NCI-H1694 treated with DMSO at 0.1 percent for 48 hours (cell line): ENCODE measurements at regions not wholly inside any gene's neighbourhood (a gene's known extent, or its start where the extent isn't known, plus 50 kb on each side); places are given as distances from the start of the nearest gene placed in this dataset.

Experiments
- DNase-seq: peaks from one replicate; lab custom pipeline; 2025; lab: John Stamatoyannopoulos, UW

DNA sequence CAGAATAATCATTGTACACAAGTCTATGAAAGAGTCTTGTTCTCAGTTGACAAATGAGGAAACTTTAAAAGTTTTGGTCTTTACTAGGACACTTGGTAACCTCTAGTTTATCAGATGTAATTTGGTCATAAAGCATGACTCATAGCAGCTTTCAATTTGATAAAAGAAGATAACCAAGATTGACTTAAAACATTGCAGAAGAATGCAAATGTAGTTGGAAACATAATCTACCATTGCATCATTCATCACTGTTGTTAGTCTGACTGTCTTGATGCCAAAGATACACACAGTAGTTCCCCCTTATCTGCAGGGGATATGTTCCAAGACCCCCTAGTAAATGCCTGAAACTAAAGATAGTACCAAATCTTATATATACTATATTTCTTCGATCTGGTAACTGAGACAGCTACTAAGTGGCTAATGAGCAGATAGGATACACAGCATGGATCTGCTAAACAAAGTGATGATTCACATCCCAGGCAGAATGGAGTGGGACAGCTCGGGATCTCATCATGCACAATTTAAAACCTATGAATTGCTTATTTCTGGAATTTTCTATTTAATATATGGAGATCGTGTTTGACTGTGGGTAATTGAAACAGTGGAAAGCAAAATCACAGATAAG, 131.4 kb upstream of the CCDC68 start:
- no peak for DNase-seq

DNA sequence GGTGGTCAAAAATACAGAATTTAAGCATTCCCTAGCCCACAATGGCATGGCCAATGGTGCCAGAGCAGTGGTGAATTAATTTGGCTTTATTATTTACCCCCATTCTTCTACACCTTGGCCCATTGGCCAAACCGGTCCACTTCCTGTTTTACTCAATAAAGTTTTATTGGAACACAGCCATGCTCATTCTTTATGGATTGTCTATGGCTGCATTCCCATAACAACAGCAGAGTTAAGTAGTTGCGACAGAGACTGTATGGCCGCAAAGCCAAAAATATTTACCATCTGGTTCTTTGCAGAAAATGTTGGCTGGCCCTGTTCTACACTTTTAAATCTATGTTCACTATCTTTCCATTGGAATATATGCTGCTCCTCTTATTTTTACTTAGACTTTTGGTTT, 130.3 kb upstream of the CCDC68 start:
- no peak for DNase-seq

DNA sequence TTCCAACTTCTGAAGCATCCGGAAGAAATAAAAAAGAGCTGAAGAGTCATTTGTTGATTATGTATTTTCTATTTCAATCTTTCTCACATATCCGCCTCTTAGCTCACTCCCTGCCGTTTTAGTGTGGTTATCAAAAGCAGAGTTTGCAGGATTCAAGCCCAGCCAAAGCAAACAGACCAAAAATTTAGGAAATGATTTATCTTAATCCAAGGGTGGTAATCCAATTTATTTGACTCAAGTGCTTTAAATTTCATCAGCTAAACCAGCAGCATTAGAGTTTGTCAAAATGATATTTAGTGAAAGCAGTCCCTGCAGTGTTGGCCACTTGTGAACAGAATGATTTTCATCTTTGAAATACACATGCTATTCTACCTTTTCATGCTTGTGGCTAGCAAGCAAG, 129.3 kb upstream of the CCDC68 start:
- DNase-seq = no peak

DNA sequence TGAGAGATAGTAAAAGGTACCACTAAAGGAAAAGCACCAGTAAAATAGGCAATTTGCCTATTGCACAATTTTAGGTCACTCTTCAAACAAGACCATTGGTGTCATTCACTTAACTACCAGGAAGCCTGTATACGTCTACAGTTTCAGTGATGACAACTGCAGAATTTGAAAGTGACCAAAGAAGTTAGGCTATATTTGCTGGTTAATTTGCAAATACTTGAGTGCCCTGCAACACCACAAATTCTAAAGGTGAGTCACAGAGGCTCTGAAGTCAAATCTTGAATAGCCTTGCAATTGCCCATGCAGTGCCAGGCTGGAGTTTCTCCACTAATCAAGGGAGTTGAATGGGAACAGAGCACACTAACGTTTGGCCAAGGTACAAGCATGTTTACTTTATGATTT, 128.7 kb upstream of the CCDC68 start:
- no peak for DNase-seq

DNA sequence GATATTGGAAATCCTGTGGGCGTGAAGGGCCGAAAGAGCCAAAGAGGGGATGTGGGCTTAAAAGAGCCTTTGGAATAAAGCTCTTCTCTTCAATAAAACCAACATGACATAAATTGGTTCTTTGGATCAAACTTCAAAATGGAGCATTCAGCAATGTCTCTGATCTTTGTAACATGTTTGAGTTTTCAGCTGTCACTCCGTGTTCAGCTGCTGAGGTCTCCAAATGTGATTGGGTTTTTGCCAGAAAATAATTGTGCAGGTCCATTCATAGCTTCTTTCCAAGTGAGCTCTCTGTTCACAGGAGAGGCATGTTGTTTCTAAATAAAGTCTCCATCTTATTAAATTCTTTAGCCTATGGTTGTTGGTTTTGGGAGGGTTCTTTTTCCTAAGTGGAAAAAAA, 127.6 kb upstream of the CCDC68 start:
- DNase-seq = no peak

DNA sequence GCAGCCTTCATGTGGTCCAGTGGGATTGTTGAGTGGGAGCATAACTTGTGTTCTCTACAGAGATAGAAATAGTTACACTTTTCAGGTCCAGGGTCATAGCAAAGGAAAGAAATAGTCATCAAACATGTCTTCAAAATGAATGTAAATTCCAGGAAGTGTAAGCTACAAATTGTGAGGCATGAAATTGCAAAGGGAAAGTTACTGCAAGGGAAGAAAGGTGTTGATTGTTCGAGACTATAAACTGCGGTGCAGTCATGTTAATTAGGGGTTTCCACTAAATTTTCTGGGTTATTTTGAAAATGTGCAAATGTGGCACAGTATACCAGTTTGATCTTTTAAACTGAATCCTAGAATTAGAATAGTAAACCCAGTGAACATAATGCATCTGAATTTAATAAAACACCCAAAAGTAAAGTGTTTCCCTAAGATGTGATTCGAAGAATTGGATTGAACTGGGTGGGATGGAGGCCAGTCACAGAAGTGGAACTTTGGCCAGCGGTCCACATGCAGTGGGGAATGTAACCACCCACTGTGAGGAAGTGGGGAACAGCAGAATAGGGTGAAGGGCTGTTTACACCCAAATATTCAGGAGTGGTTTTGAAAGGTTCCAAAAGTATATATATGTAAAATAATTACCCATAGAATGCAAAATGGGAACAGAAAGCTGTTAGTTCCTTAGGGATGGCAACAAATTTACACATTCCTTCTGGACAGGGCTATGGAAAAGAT, 126.5 kb upstream of the CCDC68 start:
- DNase-seq = no peak

DNA sequence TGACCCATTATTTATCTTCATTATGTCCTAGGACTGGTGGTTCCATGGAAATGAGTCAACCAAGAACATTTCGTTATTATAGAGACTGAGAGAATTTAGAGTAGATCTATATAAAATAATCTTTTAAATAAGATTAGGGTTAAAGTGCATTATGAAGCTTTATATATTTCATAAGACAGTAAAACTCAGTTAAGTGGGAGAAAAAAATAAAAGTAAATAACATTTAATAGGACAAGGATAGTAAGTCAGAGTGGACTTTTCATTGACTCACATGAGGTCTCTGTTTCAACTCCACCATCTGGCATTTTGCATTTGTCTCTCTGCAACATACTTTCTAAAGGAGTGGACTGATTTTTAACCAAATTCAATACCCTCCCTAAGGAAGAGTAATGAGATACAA, 125.3 kb upstream of the CCDC68 start:
- DNase-seq = no peak

DNA sequence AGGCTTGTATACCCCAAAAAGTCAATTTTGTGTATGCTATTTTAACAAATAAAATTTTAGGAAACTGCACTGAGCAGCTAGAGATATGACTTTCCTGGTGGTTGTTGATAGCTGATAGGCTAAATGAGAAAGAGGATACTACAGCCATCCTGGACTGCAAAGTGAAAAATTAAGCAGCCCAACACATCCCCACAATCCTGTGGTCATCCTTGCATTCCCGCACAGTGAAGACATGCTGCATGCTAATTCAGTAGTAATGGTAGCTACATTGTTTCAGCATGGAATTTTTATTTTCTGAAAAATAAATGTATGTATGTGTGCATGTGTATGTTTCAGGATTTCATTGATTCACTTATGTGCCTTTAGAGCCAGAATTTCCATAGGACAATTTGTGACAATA, 124.2 kb upstream of the CCDC68 start:
- no peak for DNase-seq

DNA sequence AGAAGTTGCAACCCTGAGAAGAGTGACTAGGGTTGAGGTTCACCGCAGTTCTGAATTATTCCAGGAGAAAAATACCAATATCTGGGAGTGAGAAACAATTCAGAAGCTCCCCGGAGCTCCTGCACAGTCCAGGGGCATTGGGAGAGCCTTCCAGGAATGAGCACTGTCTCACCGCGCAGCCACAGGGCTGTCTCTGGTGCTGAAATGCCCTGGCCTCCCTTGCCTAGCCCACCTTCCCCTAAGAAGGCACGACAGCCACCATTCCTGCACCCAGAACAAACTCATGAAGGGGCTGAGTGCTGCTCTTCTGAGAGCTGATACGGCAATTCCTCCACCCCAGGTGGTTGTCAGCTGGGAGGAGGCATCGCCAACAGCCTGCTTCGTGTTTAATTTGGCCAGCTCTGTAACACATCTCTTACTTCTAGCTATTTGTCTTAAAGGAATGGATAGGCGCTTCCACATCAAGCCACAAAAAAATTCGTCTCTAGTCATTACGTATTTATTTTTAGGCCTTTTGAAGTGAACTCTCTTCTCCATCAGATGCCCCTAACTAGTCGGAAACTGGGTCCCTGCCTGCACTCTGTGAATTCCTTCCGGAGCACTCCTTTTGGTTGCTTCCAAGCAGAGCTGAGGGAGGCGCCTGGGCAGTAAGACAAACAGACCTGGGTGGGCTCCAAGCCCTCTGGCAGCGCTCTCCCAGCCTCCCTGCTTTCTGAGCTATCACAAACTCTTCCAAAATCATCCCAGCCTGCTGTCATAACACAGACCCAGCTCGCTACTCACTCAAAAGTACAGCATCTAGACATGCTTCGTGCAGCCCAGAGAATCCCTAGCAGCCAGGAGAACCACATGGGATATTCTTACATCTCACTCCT, 120.5 kb upstream of the CCDC68 start:
- no peak for DNase-seq

DNA sequence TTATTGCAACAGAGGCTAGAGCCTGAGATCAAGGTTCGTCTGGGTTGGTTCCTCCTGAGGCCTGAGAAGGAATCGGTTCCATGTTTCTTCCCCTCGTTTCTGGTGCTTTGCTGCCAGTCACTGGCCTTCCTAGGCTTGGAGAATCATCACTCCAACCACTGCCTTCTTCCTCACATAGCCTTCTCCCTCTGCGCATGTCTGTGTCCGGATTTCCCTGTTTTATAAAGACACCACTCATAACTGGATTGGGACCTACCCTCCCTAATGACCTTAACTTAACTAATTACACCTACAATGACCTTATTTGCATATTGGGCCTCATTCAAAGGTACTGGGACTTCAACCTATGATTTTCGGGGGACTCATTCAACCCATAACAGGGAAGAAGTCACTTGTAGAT, 119.8 kb upstream of the CCDC68 start:
- no peak for DNase-seq

DNA sequence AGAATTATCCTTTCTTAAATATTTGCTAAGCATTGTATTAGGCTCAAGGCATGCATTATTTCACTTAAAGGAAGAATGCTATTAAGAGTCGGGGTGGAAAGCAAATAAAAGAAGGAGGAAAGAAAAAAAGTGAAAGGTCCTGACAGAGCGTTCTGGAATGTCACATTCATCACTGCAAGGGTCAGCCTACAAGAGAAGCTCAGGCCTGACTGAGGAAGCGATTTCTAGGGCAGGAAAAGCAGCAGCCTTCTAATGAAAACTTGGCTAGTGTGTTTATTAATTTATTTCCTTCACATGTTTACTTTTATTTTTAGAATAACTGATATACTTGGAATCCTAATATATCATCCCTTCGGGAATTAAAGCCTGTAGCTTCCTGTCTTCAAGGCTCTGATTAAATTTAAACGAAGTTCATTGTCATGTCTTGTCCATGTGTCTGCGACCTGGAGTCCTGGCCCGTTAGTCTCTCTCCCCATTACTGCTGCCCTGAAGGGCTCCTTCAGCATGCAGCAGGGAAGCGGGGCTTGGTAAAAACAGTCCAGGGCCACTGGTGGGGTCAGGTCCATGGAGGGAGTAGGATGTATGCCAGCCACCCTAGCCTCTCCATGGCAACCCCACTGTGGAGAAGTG, 119.2 kb upstream of the CCDC68 start:
- DNase-seq = no peak

DNA sequence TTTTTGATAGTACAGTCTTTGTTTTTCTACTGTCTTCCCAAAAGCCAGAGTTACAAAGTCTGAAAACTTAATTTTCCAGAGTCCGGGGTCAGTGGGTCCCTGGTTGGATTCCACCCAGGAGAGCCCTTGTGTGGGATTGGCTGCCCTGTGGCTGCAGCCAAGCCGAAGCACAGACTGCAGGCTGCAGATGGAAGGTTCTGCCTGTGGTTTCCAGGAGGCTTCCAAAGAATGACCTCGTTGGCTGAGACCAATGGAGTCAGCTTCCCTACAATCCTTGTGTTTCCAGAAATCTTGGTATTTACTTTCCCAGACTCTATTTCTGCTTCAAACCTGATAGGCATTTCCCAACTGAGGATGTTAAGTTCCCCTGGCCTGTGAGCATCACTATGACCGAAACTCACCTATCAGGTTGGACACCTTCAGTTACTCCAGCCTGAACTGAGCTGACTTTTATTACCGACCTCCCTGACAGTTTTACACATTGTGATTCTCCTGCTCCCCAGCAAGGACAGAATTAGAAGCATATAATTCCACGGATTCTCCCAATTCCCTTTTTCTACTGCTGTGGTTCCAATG, 117.5 kb upstream of the CCDC68 start:
- no peak for DNase-seq

DNA sequence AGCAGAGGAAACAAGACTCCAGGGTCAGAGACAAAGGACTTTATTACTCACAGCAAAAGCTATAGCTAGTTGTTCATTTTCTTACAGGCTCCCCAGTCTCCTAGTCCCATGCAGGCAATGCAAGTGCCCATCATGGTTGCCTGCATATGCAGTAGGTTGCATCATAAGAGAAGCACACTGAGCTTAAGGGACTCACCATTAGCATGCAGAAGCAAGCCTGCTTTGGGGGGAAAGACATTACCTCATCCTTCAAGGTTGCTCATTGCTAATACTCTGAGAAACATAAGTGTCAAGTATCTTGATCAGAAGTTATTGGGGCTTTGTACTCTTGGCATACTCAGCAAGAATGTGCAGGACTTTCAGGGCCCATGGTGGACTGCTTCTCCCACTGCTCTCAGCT, 114.6 kb upstream of the CCDC68 start:
- DNase-seq = no peak

DNA sequence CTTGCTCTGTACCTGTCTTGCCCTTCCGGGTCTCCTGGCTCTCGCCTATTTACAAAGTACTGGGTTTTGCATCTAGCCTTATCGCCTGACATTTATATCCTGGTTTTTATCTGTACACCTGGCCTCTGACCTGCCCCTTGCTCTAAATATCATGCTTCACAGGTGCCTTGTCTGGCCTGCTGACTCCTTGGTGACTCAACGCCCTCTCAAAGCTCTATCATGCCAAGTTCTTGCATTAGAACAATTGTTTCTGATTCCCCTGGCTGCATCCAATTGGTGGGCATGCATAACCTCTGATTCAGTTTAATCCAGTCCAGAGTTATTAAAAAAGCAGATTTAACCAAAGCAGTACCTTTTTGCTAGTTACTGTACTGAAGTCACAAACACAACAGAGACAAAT, 113.9 kb upstream of the CCDC68 start:
- DNase-seq = no peak

DNA sequence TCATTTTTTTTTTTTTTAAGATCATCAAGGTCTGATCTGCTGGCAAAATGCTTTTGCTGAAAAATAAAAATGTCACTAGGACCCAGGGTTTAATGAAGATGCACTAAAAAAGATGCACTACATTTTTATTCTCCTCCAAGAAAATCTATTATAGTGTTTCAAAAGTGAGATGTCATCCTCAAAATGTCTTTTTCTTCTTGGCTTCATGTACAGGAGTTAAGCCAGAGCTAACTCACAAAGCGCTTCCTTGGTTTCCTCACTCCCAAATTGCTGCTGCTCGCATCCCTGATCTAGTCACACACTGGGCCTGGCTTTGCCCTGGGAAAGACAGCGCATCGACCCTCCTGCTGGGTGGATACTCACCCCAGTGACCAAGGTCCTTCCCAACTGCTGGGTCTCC, 113.4 kb upstream of the CCDC68 start:
- DNase-seq = no peak

DNA sequence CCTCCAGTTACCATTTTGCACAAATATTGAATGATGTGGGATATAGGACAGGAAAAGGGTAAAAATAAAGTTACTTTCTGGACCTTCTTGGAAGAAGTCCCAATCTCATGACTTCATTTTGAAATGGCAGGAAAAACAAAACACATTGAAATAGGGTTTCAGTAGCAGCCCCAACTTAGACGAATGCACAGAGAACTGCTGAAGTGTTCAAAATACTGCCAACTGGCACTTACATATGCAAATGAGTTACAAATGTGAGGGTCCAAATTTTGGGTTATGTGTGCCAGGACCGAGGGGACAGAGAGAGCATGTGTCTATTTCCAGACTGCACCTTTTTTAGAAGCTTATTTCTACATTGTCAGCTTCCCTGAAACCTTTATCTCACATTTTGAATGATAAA, 112.9 kb upstream of the CCDC68 start:
- no peak for DNase-seq

DNA sequence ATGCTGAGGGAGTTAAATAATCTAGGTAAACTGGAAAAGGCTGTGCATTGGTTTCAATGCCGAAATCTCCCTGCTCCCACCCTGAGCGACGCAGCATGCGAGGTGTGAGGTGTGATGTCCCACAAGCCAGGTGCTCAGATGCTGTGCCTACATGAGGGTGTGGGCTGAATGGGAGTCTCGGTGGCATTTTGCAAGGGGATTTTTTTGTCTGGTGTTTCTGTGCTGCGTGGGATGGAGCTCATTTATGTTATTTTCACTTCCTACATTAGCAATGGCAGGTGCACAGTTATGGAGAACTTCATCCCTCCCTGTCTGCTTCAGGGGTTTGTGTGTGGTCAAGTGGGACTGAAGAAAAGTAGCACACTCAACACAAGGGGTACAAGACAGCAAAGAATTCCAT, 110.2 kb upstream of the CCDC68 start:
- no peak for DNase-seq

DNA sequence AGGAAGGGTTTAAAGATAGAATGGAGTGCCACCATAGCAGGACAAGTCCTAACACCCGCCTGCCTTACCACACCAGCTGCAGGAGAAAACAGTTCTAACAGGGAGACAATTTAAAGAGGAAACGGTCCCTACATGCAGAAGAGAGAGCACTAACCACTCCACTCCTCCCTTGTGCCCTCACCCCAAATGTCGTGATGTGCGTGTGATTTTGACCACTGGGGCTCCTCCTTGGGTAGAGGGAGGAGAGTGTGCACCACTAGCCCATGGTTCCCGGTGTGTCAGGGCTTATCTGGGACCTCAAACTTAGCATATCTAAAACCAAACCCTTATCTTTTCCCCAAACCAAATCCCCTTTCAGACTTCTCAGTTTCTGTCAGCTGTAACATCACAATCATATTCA, 105.5 kb upstream of the CCDC68 start:
- DNase-seq = no peak

DNA sequence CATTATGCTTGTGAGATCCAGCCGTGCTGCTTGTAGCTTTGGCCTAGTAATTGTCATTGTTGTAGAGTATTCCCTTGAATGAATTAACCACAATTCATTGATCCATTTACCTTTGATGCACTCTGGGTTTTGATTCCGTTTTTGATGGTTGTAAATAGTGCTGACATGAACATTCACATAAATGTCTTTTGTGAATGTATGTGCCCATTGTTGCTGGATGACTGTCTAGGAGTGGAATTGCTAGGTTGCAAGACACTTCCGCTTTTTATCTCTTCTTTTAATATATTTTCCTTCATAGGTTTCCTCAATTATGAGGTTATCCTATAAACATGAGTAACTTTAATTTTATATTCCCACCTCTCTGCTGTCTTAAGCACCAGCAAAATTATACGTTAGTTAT, 104.8 kb upstream of the CCDC68 start:
- no peak for DNase-seq

DNA sequence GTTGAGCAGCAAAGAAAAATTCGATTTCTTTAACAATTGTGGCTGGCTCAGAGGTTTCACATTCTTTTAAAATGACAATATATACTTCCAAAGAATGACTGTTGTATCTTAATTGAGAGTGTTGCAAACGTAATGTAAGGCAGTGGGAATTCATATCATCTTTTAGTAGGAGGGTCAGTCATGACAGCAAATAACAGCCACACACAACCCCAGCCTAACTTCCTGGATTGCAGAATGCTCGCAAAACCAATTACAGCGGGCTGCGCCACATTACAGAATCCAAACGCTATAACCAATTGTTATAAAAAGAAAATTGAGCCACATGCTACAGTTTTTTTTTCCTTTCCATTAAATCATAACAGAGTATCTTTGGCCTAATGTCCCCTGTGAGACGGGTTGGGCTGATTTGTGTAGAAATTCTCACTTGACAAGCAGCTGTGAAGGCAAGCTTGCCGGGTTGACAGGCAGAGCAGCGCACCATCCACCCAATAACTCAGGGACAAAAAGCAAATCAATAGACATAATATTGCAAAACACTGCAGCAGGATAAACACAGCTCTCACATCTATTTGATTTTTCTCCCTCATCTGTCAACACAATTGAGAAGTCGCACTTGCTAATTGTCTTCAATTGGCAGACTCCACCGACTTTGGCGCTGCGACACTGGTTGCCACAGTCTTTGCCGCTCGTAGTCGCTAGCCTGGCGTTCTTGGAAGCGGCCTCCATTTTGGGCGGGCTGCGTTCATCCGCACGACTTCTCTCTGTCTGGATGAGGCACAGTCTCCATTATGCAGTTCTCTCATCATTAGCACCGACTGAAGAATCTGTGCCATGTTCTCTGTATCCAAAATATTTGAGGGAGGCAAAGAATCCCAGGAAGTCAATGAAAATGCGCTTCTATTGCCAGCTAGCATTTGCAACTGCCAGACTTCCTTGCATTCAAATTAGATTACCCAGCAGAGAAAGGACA, 95.0 kb upstream of the CCDC68 start:
- DNase-seq = no peak

DNA sequence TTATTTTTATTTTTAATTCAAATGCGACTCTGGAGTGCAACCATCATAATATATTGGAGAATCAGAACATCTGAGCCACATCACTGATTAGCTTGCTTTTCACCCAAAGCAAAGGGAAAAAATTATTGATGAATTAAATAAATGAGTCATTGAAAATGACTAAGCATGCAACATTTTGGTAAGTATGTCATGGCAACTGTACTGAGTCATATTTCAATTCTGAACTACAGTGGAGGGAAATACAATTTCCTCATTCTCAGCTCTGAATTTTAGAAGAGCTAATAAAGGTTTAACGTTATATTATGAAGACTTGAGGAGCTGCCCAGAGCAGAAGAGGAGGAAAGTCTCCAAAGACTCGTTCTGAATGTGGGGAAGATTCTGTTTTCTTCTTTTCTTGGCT, 89.6 kb upstream of the CCDC68 start:
- no peak for DNase-seq
